CD4-positive, alpha-beta T cell treated with Interleukin-17A for 4 hours (primary cell): ENCODE measurements at regions not wholly inside any gene's neighbourhood (a gene's known extent, or its start where the extent isn't known, plus 50 kb on each side); places are given as distances from the start of the nearest gene placed in this dataset.
A peak's percentile ranks its signal among the peaks of the same experiment; 100 is the strongest.
"Not testable (repeated sequence)": the region's sequence is repeated elsewhere in the genome, so short reads cannot be mapped to it uniquely, and the experiment has no call there.

Experiments
- DNase-seq: peaks from one replicate; pipeline ENCODE4 v3.0.0-alpha.2; 2020; ENCODE audit warnings: mixed read lengths

DNA sequence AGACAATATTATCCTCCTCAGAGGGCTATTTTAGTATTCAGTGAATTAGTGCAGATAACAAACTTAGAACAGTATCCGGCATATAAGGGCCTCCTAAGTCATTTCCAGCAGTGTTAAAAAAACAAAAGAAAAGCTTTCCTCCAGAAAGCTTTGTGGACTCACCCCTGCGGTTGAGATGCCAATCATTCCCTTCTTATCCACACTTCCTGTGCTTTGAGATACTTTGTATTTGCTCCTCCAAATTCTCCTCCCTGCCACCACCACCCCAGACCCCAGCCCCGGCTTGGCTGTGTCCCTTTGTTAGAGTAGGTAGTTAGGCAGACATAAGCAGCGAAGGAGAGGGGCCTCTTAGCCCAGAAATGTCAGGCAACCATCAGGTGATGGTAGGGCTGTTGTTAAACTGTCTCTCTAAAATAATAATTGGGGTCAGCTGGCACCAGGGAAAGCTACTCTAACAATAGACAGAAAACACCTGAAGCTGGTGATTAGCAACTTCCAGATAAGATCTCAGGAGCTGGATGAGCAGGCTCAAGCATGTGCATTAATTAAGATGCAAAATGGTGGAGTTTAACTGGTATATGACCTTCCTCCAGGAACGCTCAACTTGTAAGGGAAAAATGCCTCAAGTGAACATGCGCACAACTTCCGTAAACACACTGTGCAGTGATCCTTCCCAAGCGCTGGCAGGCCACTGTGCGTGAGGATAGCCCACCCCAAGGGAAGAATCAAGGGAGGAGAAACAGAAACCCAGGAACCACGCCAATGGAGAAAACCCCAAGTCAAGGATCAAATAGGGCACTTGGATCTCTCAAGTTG is 152.1 kb upstream of the EEA1 start:
- no peak for DNase-seq

DNA sequence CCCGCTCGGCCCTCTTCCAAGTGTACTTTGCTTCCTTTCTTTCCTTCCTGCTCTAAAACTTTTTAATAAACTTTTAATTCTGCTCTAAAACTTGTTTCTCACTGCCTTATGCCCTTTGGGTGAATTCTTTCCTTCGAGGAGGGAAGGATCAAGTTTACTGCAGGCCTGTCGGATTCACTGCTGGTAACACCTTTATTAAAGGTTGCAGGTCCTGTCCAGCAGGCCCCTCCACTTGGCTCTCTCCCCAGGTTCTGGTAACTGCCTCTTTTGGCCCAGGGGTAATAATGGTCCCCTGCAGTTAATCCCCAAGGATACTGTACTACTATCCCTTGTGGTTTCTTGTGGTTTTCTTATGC is 152.7 kb upstream of the EEA1 start:
- DNase-seq = no peak

DNA sequence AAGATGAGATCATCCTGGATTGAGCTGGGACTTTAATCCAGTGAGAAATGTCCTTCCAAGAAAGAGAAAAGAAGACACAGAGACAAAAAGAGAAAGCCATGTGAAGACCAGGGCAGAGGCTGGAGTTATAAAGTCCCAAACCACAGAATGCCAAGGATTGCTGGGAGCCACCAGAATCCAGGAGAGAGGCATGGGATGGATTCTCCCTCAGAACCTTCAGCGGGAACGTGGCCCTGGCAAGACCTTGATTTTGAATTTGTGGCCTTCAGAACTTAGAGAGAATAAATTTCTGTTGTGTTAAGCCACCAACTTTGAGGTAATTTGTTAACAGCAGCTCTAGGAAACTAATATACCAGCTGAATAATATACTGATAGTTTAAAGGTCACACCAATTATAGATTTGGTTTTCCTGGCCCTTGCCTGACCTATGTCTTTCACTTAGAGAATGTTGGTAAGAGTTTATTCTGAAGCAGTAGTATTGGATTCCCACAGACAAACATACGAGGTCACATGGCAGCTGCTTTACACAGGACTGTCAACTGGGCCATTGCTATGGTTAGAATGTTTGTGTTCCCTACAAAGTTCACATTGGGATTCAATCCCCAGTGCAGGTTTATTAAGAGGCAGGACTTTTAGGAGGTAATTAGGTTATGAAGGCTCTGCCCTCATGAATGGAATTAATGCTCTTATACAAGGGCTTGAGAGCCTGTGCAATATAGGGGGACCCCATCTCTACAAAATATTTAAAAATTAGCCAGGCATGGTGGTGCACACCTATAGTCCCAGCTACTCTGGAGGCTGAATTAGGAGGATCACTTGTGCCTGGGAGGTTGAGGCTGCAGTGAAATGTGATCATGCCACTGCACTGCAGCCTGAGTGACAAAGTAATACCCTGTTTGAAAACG is 156.5 kb upstream of the EEA1 start:
- DNase-seq = no peak

DNA sequence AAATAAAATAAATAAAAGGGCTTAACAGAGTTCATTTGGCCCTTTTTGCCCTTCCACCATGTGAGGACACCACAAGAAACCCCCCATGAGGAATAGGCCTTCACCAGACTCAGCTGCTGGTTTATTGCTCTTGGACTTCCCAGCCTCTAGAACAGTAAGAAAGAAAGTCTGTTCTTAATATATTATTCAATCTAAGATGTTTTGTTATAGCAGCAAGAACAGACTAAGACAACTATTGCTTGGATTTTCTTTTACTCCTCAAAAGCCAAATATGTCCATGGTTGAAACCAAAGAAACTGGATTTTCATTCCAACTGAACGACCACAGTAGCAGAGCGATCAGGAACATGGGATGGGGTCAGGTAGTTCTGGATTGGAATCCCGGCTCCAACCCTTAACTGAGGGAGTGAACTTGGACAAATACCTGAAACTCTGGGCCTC is 157.2 kb upstream of the EEA1 start:
- DNase-seq = no peak

DNA sequence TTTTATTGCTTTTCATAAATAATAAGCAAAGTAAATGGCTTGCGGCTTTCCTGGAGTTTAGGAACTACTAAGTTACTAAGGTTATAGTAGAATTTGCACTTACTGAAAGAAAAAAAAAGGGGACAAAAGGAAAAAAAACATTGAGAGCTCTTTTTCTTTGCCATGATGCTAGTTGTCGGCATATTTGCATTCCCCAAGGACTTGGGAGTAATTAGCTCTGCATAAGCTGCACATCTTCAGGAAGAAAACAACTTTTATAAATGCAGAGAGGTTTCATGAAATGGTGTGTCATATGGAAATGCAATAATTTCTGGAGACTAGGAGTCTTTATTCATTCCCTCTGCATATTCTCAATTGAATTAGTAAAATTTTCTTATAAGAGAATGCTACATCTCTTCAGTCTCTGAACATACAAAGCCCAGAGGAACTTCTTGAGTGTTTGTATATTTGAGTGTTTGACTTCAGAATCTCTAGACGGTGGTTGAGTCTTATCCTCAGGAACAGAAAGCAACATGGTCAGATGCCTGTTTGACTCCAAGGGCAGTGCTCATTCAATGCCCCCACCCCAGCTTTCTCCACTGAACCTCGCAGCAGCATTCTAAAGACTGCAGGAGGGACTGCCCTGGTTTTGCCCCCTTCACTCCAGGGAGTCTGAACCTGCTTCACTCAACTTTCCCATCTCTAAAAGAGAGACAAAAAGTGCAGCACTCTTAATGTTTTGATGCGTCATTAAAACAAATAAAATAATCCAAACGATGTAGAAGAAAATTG is 158.9 kb upstream of the EEA1 start:
- no peak for DNase-seq

DNA sequence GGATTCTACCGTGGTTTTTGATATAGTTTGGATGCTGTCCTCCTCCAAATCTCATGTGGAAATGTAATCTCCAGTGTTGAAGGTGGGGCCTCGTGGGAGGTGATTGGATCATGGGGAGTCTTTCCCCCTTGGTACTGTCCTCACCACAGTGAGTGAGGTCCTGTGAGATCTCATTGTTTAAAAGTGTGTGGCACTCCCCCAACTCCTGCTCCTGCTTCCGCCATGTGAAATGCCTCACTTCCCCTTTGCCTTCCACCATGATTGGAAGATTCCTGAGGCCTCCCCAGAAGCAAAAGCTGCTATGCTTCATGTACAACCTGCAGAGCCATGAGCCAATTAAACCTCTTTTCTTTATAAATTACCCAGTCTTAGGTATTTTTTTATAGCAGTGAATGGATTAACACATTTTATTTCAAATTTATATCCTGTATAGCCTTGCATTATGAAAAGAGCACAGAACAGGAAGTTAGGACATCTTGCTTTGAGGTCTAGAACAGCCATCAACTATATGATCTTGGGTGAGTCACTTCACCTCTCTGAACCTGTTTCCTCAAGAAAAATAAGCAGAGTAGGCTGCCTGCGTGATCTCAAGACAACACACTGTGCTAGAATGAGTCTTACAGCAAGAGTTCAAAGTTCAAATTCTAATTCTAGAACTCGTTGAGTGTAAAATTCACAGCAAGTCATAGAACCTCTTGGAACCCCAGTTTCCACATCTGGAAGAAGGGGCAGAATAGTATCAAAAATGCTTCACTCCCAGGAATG is 160.9 kb upstream of the EEA1 start:
- DNase-seq = no peak

DNA sequence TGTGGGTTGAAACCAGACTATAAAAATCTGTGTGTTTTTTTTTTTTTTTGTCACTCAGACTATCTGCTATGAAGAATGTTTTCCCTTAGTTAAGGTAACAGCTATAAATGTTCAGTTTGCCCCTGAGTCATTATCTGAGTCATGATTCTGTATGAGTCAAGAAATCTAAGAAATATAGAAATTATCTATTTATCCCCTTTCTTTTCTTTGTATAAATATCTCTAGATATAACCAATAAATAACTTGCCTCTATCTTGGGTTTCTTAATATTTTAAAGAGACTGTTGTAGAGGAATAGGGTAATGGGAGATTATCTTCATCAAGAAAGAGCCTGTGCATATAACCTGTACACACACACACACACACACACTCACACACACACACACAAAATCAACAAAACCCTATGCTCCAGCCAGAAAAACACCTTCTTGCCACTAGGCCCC is 161.7 kb upstream of the EEA1 start:
- DNase-seq = no peak

DNA sequence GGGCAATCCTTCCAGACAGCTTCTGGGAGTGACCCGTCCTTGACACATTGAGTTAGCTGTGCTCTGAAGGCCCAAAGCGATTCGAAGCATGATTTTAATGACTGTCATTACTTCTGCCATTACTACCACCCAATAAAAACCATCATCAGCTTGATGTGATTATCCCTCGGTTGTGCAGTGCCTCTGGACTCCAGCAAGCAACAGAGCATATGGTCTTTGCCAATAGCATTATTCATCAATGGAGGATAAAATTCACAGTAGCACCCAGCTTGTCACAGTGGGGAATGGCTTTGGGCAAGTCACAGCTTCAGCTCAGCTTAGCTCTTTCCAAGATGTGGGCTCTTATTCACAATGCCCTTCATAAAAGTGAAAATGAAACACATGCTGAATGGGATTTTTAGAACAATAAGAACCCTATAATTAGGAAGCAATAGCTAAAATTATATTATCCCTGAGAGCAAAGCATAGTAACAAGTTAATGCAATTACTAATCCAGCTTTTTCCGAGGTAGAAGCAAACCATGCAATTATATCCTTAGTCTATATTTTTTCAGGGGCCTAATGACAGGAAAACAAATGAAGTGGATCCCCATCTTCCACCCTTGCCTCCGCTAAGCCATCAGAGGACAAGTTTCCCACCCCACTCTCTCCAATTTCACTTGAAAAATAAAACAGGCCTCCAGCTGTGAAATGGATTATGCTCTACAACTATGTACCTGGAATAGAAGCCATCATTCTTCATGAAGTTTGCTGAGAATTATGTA is 163.0 kb upstream of the EEA1 start:
- no peak for DNase-seq

DNA sequence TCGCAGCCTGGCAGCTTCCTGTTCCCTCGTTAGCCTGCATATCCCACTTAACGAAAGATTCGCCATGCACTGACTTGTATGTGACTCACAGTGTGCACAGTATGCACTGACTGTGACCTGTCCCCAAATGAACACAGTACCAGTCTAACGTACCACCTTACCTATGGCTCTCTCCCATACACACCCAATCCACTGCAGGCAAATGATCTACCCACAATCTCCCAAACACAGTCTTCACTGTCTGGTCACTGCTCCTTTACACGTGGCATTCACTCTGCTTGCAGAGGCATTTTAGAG is 163.5 kb upstream of the EEA1 start:
- no peak for DNase-seq

DNA sequence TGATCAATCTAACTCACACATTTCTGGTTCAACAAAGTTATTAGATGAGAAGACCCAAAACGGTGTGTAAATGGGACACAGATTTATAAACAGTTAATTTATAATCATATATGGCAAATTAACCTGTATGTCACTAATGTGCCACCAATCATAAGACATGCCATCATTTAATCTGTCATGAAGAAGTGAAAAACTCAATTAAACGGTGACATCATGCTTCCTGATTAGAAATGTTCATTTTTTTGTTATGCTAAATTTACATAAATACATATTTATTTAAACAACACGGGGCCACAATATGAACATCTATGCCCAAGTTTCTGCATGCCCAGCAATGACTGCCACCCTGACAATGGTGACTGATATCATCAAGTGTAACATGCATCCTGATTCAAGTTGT is 164.1 kb upstream of the EEA1 start:
- DNase-seq = no peak

DNA sequence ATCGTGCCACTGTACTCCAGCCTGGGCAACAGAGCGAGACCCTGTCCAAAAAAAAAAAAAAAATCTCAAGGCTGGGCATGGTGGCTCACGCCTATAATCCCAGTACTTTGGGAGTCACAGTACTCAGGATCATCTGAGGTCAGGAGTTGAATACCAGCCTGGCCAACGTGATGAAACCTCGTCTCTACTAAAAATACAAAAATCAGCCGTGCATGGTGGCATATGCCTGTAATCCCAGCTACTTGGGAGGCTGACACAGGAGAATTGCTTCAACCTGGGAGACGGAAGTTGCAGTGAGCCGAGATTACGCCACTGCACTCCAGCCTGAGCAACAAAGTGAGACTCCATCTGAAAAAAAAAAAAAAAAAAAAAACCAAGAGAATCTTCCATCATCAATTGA is 165.1 kb upstream of the EEA1 start:
- DNase-seq = not testable (repeated sequence)

DNA sequence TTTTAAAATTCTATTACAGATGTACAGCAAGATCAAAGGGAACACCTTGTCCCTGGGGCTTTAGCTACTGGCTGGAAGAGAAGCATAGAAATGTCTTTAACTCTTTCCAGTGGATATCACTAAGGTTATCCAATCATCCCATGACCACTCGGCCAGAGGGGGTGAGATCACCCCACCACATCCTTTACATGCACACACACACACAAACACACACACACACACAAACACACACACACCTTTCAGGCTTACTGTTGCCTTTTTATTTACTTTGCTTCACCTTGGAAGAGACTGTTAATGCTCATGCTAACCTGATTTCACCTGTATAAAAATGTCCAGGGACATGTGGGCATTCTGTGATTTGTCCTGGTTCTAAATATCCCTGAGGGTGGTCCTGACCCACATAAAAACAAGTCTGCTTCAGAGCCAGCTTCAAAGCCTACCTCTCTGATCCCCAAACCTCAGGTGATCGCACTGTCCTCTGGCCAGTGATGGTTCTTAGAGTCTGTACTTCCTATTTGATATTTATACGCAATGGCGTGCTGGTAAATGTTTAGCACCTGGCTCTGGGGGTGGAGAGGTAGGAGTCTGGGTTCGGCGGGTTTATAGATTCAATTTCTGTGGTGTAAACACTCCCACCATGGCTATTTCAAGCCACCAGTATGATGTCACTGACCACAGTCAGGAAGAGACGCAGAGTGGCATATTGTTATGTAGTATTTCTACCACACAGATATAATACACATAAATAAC is 166.1 kb upstream of the EEA1 start:
- no peak for DNase-seq

DNA sequence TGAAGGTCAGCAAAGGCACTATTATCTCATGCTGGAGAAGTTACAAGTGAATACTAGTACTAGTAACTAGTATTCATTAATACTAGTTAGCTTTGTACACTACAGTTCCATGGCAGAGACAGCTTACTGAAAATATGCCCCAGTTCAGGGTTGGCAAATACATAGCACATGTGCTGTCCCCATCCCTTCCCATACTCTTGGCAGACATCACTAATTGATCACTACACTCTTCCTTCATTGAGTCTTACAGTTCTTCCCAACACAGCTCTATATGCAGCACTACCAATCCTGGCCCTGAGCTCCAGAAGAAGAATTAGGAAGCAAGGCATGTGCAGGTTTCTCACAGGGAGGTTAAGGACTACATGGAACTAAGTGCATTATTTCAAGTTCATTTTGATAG is 168.3 kb upstream of the EEA1 start:
- no peak for DNase-seq

DNA sequence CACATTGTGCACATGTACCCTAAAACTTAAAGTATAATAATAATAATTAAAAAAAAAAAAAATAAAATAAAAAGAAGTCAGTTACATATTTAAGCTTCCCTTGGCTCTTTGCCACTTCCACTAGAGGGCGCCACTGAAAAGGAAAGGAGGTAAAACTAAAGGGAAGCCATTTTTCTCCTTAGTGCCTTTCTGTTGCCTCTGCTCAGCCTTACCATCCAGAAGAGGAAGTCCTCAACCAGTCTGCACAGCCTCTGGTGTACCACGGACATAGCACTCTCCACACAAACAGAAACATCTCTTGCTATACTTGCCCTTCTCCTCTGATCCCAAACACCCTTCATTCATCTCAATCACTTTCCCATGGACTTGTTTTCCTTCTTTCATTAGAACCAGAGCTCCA is 169.0 kb upstream of the EEA1 start:
- DNase-seq = peak; percentile 69

DNA sequence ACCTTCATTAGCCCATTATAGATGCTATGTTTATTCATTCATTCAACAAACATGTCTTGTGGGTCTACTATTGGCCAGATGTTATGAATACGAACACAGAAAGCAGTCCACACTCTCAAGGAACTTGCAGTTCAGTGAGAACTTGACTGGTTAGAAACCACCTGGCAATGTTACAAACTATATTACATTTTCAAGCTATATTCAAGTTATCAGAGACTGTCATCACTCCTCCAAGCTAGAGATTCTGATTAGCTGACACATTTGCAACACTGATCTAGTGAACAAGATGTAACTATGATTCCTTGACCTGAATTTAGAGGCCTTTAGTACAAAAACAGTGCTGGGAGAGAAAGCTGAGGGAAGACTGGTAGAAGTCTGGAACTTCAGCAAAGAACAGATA is 170.7 kb upstream of the EEA1 start:
- no peak for DNase-seq

DNA sequence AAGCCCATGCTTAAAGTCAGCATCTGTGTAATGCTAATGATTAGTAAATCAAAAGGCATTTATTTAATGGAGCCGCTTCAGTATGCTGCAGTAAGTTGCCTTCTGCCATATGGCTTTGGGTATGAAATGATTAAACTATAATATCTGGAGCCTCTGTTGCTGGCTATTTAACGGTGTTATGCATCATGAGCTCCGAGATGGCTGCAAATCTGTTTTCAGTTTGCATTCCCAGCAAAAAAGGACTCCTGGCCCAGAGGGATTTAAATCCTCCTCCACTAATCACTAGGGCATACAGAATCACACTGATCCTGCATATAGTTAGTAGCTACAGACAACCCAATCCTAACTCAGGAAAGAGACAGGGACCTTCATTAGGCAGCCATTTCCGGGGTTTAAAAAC is 171.5 kb upstream of the EEA1 start:
- no peak for DNase-seq

DNA sequence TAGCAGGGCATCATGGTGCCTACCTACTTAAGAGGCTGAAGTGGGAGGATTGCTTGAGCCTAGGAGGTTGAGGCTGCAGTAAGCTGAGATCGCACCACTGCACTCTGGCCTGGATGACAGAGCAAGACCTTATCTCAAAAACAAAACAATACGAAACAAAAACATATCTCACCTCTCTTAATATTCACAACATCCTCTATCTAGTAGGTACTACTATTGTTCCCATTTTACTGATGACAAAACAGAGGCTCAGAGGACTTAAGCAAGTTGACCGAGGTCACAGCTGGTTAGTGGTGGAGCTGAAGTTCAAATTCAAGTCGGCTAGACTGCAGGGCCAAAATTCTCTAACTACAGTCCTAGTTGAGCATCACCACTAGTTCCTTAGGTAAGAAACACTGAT is 172.3 kb upstream of the EEA1 start:
- no peak for DNase-seq

DNA sequence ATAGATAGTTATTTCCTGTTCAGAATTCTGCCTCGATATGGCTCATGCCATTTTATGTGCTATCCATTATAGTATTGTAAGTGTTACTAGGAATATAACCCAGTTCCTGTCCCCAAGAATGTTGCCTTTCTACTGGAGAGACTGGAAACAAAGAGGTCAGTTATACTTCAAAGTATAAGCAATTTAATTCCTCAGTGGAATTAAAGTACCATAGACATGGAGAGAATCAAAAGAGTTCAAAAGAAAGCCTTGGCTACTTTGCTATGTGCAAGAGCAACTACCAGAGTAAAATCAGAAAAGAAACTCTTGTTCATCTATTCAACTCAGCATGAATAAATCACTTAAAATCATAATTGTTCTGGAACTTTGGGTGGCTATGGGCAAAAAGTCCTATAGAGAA is 173.2 kb upstream of the EEA1 start:
- no peak for DNase-seq

DNA sequence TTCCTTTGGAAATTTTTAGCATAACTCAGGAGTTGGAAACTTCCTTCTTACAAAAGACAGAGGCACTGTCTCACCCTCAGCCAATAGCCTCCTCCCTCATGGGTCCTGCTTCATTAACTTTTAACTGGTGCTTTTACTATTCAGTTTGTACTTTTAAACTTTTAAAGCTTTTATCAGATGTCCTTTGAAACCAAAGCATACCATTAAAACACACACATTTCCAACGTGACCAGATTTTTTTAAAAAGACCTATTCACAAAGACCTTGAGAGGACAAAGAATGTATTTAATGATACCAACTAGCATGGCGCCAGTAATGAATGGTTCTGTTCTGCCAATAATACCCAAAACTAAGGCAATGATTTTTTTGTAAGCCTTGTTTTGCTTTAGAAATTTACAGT is 173.6 kb upstream of the EEA1 start:
- DNase-seq = no peak

DNA sequence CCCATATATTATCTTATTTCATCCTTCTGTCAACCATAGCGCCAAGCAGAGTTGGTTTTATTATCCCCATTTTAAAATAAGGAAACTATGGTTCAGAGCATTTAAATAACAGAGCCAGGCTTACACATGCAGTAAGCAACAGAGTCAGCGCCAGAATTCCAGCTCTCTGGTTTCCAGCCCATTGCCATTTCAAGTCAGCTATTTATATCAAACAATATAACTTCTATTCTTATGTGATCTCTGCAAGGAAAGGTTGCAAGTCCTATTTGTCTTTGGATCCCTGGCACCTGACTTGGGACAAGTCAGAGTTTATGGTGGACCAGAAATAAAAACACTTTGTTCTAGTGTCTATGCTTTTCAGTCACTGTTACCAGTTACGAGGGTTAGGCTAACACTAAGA is 174.1 kb upstream of the EEA1 start:
- DNase-seq = no peak

DNA sequence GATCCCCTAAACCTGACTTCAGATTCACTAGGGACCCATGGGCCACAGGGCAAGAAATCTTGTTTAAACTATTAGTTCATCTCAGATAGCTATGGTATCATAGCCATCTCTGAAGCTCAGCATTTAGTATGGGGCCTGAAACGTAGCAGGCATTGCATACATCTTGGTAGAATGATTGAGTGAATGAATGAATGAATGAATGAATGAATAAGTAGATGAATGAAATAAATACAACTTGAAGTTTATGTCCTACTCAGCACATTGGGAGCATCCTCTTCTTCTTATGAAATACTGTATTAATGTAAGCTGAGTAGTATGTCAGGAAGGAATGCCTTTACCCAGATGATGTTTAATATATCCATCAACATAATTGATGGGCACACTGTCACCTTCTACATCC is 175.4 kb upstream of the EEA1 start:
- DNase-seq = no peak
